K562 (cell line): ENCODE measurements at regions not wholly inside any gene's neighbourhood (a gene's known extent, or its start where the extent isn't known, plus 50 kb on each side); places are given as distances from the start of the nearest gene placed in this dataset.

ENCODE experiments used
- ATAC-seq: fragments of 200-7000 bp; cut with Tn5 transposase; 3 replicates; pipeline ENCODE4 v1.9.1; 2020; ENCODE audit warnings: moderate library complexity
- BruUV-seq: library from RNA; stranded (reverse); fragments of 400-500 nt; replicated peaks from 2 replicates; lab custom pipeline; 2021; lab: Mats Ljungman, UMichigan
- CTCF ChIA-PET: fragments of 300-600 bp; formaldehyde crosslinking; extraction: SDS; loops from one replicate; lab custom pipeline; 2021; ENCODE audit warnings: low intra/inter-chr PET ratio; lab: Yijun Ruan, JAX
- POLR2A ChIA-PET: fragments of 300-600, 350-650 bp; sonication (Branson Sonifier 250); formaldehyde crosslinking; extraction: SDS; loops from one replicate; lab custom pipeline; 2021; ENCODE audit warnings: antibody characterized with exemption, inconsistent platforms; lab: Yijun Ruan, JAX
- DNase-seq, 4 experiments: peaks; one replicate each; pipeline versions ENCODE4 v3.0.0 to v3.0.0-alpha.2; 2011 to 2018; ENCODE audit warnings: low spot score in 3 of 4, mixed read lengths in 3 of 4; ENCODE audit errors: extremely low read depth in 1 of 4
- FAIRE-seq: peaks from 2 replicates; lab custom pipeline; 2011; peaks lifted over from hg19 to GRCh38; lab: Jason Lieb, UNC
- H2AFZ ChIP-seq: 2 replicates; pipeline ENCODE4 v1.6.0; 2011; ENCODE audit warnings: low read depth, low read length, control low read depth, inconsistent platforms
- H3K27ac ChIP-seq: fragments of 200-600 bp; 3 replicates; pipeline ENCODE4 v1.8.0; 2011; ENCODE audit warnings: low read depth, mild to moderate bottlenecking, control low read depth, inconsistent platforms, low read length, moderate library complexity, mixed read lengths; ENCODE audit errors: extremely low read depth
- H3K27me3 ChIP-seq, 2 experiments: fragments of 300-600 bp in 1 of 2; 2 replicates in 1 of 2; 3 replicates in 1 of 2; pipeline versions ENCODE4 v1.6.0 to v1.8.0; 2011; ENCODE audit warnings: inconsistent platforms in 2 of 2, low read length in 2 of 2, mild to moderate bottlenecking in 1 of 2, mixed read lengths in 1 of 2, moderate library complexity in 1 of 2; ENCODE audit not compliant: control insufficient read depth in 2 of 2, insufficient read depth in 2 of 2
- H3K36me3 ChIP-seq: fragments of 300-600 bp; 3 replicates; pipeline ENCODE4 v1.8.0; 2011; ENCODE audit warnings: mild to moderate bottlenecking, low read length, inconsistent platforms; ENCODE audit not compliant: control insufficient read depth, insufficient read depth
- H3K4me1 ChIP-seq, 2 experiments: fragments of 200-600 bp in 1 of 2; replicated peaks in 1 of 2; 2 replicates in 1 of 2; 3 replicates in 1 of 2; pipeline versions ENCODE4 v1.5.1 to v1.8.0; 2011; ENCODE audit warnings: inconsistent platforms in 2 of 2, low read length in 2 of 2, mild to moderate bottlenecking in 1 of 2, mixed read lengths in 1 of 2, moderate library complexity in 1 of 2; ENCODE audit not compliant: control insufficient read depth in 2 of 2, insufficient read depth in 2 of 2
- H3K4me2 ChIP-seq: 2 replicates; pipeline ENCODE4 v1.6.1; 2011; ENCODE audit warnings: low read length, control low read depth, inconsistent platforms, mixed read lengths; ENCODE audit not compliant: insufficient read depth
- H3K4me3 ChIP-seq: fragments of 200-600 bp; sonication (generic), shearing (Covaris generic); 2 replicates; pipeline ENCODE4 v1.5.1; 2016; ENCODE audit warnings: control low read depth, inconsistent platforms
- H3K79me2 ChIP-seq: fragments of 200-600 bp; 3 replicates; pipeline ENCODE4 v1.8.0; 2011; ENCODE audit warnings: low read length, inconsistent platforms; ENCODE audit not compliant: control insufficient read depth, insufficient read depth
- H3K9ac ChIP-seq, 2 experiments: 2 replicates each; pipeline versions ENCODE4 v1.6.0 to v1.6.1; 2011; ENCODE audit warnings: low read depth in 2 of 2, low read length in 2 of 2, control low read depth in 1 of 2, inconsistent platforms in 1 of 2, mild to moderate bottlenecking in 1 of 2, mixed read lengths in 1 of 2; ENCODE audit not compliant: insufficient read depth in 1 of 2
- H3K9me1 ChIP-seq: one replicate; pipeline ENCODE4 v1.6.0; 2011; ENCODE audit warnings: inconsistent platforms, mild to moderate bottlenecking, low read length, moderate library complexity; ENCODE audit not compliant: control insufficient read depth, insufficient read depth
- H3K9me3 ChIP-seq: replicated peaks from 2 replicates; pipeline ENCODE4 v1.5.1; 2011; ENCODE audit warnings: low read depth, low read length, inconsistent platforms; ENCODE audit not compliant: control insufficient read depth, insufficient read depth
- H4K20me1 ChIP-seq: replicated peaks from 2 replicates; pipeline ENCODE4 v1.6.1; 2011; ENCODE audit warnings: low read length, inconsistent platforms, mixed read lengths; ENCODE audit not compliant: control insufficient read depth, insufficient read depth
- E2F3 ChIP-seq: fragments of 250-450 bp; sonication (Bioruptor Pico); IDR thresholded peaks from 2 replicates; pipeline ENCODE4 v1.4.0; 2020; ENCODE audit warnings: mild to moderate bottlenecking
- KHSRP ChIP-seq: fragments of 450-650 bp; IDR thresholded peaks from 2 replicates; pipeline ENCODE4 v1.6.1; 2017
- RAD51 ChIP-seq: fragments of 450-650 bp; IDR thresholded peaks from 2 replicates; pipeline ENCODE4 v1.7.1; 2016; ENCODE audit warnings: low read depth, mild to moderate bottlenecking, borderline replicate concordance
- SNRNP70 ChIP-seq: fragments of 200-400 bp; formaldehyde crosslinking; optimal IDR thresholded peaks from 2 replicates; pipeline ENCODE3; 2017; ENCODE audit warnings: low read depth, low read length
- ZFP1 ChIP-seq: fragments of 450-650 bp; formaldehyde crosslinking; IDR thresholded peaks from 2 replicates; pipeline ENCODE4 v1.4.0; 2020; ENCODE audit warnings: mild to moderate bottlenecking, mixed read lengths
- ZNF253 ChIP-seq: fragments of 250-450 bp; sonication (Bioruptor Pico); conservative IDR thresholded peaks from 2 replicates; pipeline ENCODE4 v1.6.1; 2021; ENCODE audit warnings: mild to moderate bottlenecking
- WGBS: fragments of 100-300 bp; shearing (Covaris generic); methylation state at CpG from one replicate; pipeline ENCODE4 v1.1.6; 2016; ENCODE audit warnings: low coverage, mixed read lengths; ENCODE audit not compliant: insufficient coverage; ENCODE audit errors: missing lambda C conversion rate; 5-methylcytosine and 5-hydroxymethylcytosine counted together
- in situ Hi-C: fragments of 300-500 bp; cut with MboI; formaldehyde crosslinking; loops from 4 replicates; pipeline ENCODE4 v1.15.0; 2018; ENCODE audit warnings: inconsistent platforms, mixed read lengths
- intact Hi-C: fragments of 100-400 bp; cut with micrococcal nuclease; formaldehyde crosslinking; loops from 2 replicates; pipeline ENCODE4 v1.14.2; 2022
- TF ChIP-seq, protein P1 (sequence below): IDR thresholded peaks from 2 replicates; pipeline ENCODE4 v1.6.1; 2016; ENCODE audit warnings: missing genetic modification characterization, missing compliant biosample characterization
- TF ChIP-seq, protein P2 (sequence below): fragments of 450-650 bp; IDR thresholded peaks from 2 replicates; pipeline ENCODE4 v1.6.1; 2016; ENCODE audit warnings: mild to moderate bottlenecking
- TF ChIP-seq, protein P3 (sequence below): fragments of 250-450 bp; sonication (Bioruptor Pico); IDR thresholded peaks from 2 replicates; pipeline ENCODE4 v1.5.0; 2021
- TF ChIP-seq, protein P4 (sequence below), 2 experiments: fragments of 450-650 bp; IDR thresholded peaks; 2 replicates each; pipeline ENCODE4 v1.6.1; 2016; ENCODE audit warnings: mild to moderate bottlenecking in 2 of 2, borderline replicate concordance in 1 of 2, low read depth in 1 of 2, moderate library complexity in 1 of 2

DNA sequence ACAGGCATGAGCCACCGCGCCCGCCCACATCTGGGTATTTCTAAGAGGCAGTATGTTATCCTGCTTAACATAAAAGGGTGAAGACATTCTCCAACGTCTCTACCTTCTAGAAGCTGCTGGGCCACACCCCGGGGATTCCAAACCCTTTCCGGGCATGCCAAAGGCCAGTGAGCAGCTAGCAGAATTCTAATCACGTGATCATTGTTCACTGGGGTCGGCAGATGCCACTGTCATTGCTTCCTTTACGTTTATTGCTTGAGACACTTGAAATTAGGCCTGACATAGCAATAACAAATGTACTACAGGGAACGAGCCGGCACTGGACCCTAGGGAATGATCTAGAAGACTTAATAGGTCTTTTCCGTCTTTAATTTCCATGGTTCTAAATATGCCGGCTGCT, 141.2 kb upstream of the ZFHX3 start:
- ChIA-PET POLR2A (no interaction called here), CTCF (no interaction called here)
- Histone ChIP-seq H3K9me1 (no peaks in the 10 kb centered on the region), H3K9ac (no peak overlapping the region), H3K27ac (no peak overlapping the region), H3K9me3 (no peaks in the 10 kb centered on the region), H3K4me2 (no peak overlapping the region), H4K20me1 (no peaks in the 10 kb centered on the region), H3K79me2 (no peaks in the 10 kb centered on the region), H3K4me1 (no peaks in the 10 kb centered on the region), H3K4me3 (no peak overlapping the region), H2AFZ (no peak overlapping the region), H3K36me3 (no peaks in the 10 kb centered on the region), H3K27me3 (peaks cover 0 to 8% of the 10 kb centered on the region in 2 experiments; a peak in 2 of 5 replicates)
- intact Hi-C loops (no loop called here), in situ Hi-C loops (no loop called here)
- FAIRE-seq (no peak), ATAC-seq (no peak), DNase-seq (no peak)
- no TSS peak for BruUV-seq
- WGBS = 2% methylated on average over 13 of the region's 13 CpGs
- TF ChIP-seq KHSRP (no peak), RAD51 (peak; percentile 45; the same call in 1 of the 2 replicates), E2F3 (CRISPR knock-in tag) (no peak), SNRNP70 (no peak), ZNF253 (no peak), ZFP1 (CRISPR knock-in tag) (no peak)
- TF ChIP-seq, protein P1, sequence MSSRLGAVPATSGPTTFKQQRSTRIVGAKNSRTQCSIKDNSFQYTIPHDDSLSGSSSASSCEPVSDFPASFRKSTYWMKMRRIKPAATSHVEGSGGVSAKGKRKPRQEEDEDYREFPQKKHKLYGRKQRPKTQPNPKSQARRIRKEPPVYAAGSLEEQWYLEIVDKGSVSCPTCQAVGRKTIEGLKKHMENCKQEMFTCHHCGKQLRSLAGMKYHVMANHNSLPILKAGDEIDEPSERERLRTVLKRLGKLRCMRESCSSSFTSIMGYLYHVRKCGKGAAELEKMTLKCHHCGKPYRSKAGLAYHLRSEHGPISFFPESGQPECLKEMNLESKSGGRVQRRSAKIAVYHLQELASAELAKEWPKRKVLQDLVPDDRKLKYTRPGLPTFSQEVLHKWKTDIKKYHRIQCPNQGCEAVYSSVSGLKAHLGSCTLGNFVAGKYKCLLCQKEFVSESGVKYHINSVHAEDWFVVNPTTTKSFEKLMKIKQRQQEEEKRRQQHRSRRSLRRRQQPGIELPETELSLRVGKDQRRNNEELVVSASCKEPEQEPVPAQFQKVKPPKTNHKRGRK (tag) = no peak
- TF ChIP-seq, protein P2, sequence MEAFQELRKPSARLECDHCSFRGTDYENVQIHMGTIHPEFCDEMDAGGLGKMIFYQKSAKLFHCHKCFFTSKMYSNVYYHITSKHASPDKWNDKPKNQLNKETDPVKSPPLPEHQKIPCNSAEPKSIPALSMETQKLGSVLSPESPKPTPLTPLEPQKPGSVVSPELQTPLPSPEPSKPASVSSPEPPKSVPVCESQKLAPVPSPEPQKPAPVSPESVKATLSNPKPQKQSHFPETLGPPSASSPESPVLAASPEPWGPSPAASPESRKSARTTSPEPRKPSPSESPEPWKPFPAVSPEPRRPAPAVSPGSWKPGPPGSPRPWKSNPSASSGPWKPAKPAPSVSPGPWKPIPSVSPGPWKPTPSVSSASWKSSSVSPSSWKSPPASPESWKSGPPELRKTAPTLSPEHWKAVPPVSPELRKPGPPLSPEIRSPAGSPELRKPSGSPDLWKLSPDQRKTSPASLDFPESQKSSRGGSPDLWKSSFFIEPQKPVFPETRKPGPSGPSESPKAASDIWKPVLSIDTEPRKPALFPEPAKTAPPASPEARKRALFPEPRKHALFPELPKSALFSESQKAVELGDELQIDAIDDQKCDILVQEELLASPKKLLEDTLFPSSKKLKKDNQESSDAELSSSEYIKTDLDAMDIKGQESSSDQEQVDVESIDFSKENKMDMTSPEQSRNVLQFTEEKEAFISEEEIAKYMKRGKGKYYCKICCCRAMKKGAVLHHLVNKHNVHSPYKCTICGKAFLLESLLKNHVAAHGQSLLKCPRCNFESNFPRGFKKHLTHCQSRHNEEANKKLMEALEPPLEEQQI = no peak
- TF ChIP-seq, protein P3, sequence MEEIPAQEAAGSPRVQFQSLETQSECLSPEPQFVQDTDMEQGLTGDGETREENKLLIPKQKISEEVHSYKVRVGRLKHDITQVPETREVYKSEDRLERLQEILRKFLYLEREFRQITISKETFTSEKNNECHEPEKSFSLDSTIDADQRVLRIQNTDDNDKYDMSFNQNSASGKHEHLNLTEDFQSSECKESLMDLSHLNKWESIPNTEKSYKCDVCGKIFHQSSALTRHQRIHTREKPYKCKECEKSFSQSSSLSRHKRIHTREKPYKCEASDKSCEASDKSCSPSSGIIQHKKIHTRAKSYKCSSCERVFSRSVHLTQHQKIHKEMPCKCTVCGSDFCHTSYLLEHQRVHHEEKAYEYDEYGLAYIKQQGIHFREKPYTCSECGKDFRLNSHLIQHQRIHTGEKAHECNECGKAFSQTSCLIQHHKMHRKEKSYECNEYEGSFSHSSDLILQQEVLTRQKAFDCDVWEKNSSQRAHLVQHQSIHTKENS (CRISPR knock-in tag) = no peak
- TF ChIP-seq, protein P4, sequence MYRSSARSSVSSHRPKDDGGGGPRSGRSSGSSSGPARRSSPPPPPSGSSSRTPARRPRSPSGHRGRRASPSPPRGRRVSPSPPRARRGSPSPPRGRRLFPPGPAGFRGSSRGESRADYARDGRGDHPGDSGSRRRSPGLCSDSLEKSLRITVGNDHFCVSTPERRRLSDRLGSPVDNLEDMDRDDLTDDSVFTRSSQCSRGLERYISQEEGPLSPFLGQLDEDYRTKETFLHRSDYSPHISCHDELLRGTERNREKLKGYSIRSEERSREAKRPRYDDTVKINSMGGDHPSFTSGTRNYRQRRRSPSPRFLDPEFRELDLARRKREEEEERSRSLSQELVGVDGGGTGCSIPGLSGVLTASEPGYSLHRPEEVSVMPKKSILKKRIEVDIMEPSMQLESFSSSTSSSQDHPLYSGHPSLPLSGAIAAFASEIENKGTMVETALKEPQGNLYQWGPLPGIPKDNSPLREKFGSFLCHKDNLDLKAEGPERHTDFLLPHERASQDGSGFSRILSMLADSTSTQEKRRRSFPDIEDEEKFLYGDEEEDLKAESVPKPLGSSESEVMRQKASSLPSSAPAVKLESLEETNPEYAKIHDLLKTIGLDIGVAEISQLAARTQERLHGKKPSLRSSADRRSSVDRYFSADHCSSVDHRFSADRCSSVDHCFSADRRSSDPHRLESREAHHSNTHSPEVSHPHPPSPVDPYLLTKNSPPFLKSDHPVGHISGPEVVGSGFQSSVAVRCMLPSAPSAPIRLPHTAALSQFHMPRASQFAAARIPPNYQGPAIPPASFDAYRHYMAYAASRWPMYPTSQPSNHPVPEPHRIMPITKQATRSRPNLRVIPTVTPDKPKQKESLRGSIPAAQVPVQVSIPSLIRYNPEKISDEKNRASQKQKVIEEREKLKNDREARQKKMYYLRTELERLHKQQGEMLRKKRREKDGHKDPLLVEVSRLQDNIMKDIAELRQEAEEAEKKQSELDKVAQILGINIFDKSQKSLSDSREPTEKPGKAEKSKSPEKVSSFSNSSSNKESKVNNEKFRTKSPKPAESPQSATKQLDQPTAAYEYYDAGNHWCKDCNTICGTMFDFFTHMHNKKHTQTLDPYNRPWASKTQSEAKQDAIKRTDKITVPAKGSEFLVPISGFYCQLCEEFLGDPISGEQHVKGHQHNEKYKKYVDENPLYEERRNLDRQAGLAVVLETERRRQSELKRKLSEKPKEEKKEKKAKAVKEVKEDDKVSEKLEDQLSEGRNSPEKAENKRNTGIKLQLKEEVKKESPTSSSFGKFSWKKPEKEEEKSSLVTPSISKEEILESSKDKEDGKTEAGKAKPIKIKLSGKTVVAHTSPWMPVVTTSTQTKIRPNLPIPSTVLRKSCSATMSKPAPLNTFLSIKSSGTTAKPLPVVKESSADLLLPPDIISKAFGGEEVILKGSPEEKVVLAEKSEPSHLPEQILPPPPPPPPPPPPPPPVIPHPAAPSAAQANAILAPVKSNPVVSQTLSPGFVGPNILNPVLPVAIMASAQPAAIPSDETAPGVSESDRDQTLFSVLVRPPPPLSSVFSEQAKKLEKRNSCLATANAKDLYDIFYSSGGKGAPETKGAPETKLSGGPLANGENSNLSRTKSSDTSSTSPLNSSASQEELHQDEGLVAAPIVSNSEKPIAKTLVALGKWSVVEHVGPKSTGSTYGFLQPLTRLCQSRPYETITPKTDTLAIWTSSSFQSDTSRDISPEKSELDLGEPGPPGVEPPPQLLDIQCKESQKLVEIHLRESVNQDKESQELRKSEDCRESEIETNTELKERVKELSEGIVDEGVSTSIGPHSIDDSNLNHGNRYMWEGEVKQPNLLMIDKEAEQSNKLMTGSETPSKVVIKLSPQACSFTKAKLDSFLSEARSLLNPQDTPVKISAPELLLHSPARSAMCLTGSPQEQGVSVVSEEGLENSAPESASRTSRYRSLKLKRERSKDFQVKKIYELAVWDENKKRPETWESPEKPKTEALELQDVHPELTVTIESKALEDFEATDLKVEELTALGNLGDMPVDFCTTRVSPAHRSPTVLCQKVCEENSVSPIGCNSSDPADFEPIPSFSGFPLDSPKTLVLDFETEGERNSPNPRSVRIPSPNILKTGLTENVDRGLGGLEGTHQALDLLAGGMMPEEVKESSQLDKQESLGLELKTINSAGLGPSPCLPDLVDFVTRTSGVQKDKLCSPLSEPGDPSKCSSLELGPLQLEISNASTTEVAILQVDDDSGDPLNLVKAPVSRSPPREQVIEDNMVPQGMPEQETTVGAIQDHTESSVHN (IDR thresholded peaks at IDR 0.05; ENCODE audit: borderline replicate concordance in 1 of 2, low read depth in 1 of 2) = no peak
